Adrenal gland (tissue), 9 donors: ENCODE measurements at regions not wholly inside any gene's neighbourhood (a gene's known extent, or its start where the extent isn't known, plus 50 kb on each side); places are given as distances from the start of the nearest gene placed in this dataset.

Experiments used
- DNase-seq, 7 donors: peaks; one replicate each; pipeline ENCODE4 v3.0.0-alpha.2; 2019 to 2020
- H3K27ac ChIP-seq, 5 donors: fragments of 200-600 bp; sonication (generic) in 4 of 5; 1 replicate in 3 of 5; 2 replicates in 2 of 5; pipeline versions ENCODE4 v1.5.1 to v1.8.0; 2016 to 2020; ENCODE audit warnings: mild to moderate bottlenecking in 1 of 5
- H3K27me3 ChIP-seq: fragments of 200-600 bp; 2 replicates; pipeline ENCODE4 v1.8.0; 2021
- H3K36me3 ChIP-seq, 2 donors: fragments of 200-600 bp; replicated peaks in 1 of 2; 1 replicate in 1 of 2; 2 replicates in 1 of 2; pipeline versions ENCODE4 v1.5.1 to v1.8.0; 2018 to 2022
- H3K4me1 ChIP-seq, 2 donors: fragments of 200-600 bp; replicated peaks in 1 of 2; 1 replicate in 1 of 2; 2 replicates in 1 of 2; pipeline versions ENCODE4 v1.5.1 to v1.8.0; 2018 to 2021
- H3K4me3 ChIP-seq, 4 donors: fragments of 200-600 bp; sonication (generic) in 3 of 4; one replicate each; pipeline ENCODE4 v1.5.1; 2016 to 2018
- H3K9me3 ChIP-seq, 3 donors: fragments of 200-600 bp; sonication (generic) in 1 of 3; replicated peaks in 1 of 3; 1 replicate in 2 of 3; 2 replicates in 1 of 3; pipeline versions ENCODE4 v1.5.1 to v1.8.0; 2016 to 2021
- CTCF ChIP-seq, 6 experiments: fragments of 450-650 bp in 4 of 6; fragments of 200-600 bp in 2 of 6; sonication (generic) in 1 of 6; IDR thresholded peaks; 1 replicate in 5 of 6; 2 replicates in 1 of 6; pipeline versions ENCODE4 v1.5.1 to v1.8.0; 2016 to 2021; ENCODE audit warnings: antibody characterized with exemption in 6 of 6, mild to moderate bottlenecking in 2 of 6, moderate library complexity in 1 of 6
- POLR2A ChIP-seq, 2 donors: fragments of 450-650 bp; IDR thresholded peaks; one replicate each; pipeline ENCODE4 v1.6.1; 2017; ENCODE audit warnings: antibody characterized with exemption in 2 of 2, mild to moderate bottlenecking in 2 of 2, moderate library complexity in 1 of 2
- WGBS, 4 donors: extraction: QIAGEN DNeasy Blood & Tissue Kit in 2 of 4; methylation state at CpG; one replicate each; pipeline versions ENCODE4 v1.1.5 to v1.1.7; 2013 to 2017; 5-methylcytosine and 5-hydroxymethylcytosine counted together
- intact Hi-C, 2 donors: fragments of 100-400 bp; cut with DNase I; formaldehyde crosslinking; loops; one replicate each; pipeline versions ENCODE4 v1.14.1 to v1.15.0; 2022 to 2023
- donor health status: healthy with polysubstance abuse.
- donor health status: Bipolar disorder and iron deficiency.
- donor health status: DM: yes; HTN: yes; CAD: no.
- donor health status: DM: no; HTN: no; CAD: no.
- donor health status: DM: no; HTN: no; CAD: no.

- Histone ChIP-seq H3K36me3 (no peaks in the 10 kb centered on the region), H3K4me3 (no peak overlapping the region), H3K9me3 (no peaks in the 10 kb centered on the region), H3K27me3 (no peaks in the 10 kb centered on the region), H3K4me1 (no peaks in the 10 kb centered on the region), H3K27ac (no peak overlapping the region)
- TF ChIP-seq POLR2A (IDR thresholded peaks at IDR 0.05) (no peak), CTCF (IDR thresholded peaks at IDR 0.05) (no peak)
- intact Hi-C loops: no loop called here
- WGBS, 4 donors: 71 to 81% (median 76%) methylated on average over 8 to 11 of the region's 11 CpGs
- DNase-seq: no peak
These were observed 207.5 kb upstream of the LINGO1 start for GRCh38 chr15:77839970-77840905.

GRCh38 chr15:77839456-77839855 lies 206.7 kb upstream of the LINGO1 start:
- no peak overlapping the region for H3K4me3 ChIP-seq
- no peaks in the 10 kb centered on the region for H3K36me3 ChIP-seq
- no peaks in the 10 kb centered on the region for H3K27me3 ChIP-seq
- TF ChIP-seq POLR2A (IDR thresholded peaks at IDR 0.05) (no peak), CTCF (IDR thresholded peaks at IDR 0.05) (no peak)
- DNase-seq: no peak
- no peaks in the 10 kb centered on the region for H3K9me3 ChIP-seq
- intact Hi-C loops: no loop called here
- WGBS, 4 donors: 79 to 95% (median 88%) methylated on average over 2 to 8 of the region's 8 CpGs
- no peak overlapping the region for H3K27ac ChIP-seq
- no peaks in the 10 kb centered on the region for H3K4me1 ChIP-seq

GRCh38 chr15:77838595-77838994 lies 205.9 kb upstream of the LINGO1 start:
- intact Hi-C loops: no loop called here
- no peaks in the 10 kb centered on the region for H3K4me1 ChIP-seq
- no peak overlapping the region for H3K4me3 ChIP-seq
- 83 to 94% (median 93%) methylated on average over 2 to 4 of the region's 4 CpGs for WGBS, 4 donors
- no peaks in the 10 kb centered on the region for H3K9me3 ChIP-seq
- no peaks in the 10 kb centered on the region for H3K36me3 ChIP-seq
- no peak for DNase-seq
- no peak for TF ChIP-seq CTCF (IDR thresholded peaks at IDR 0.05)
- TF ChIP-seq POLR2A (IDR thresholded peaks at IDR 0.05): no peak
- H3K27me3 ChIP-seq: no peaks in the 10 kb centered on the region
- no peak overlapping the region for H3K27ac ChIP-seq

GRCh38 chr15:77838061-77838460 lies 205.3 kb upstream of the LINGO1 start:
- no peaks in the 10 kb centered on the region for H3K36me3 ChIP-seq
- no peak for DNase-seq
- H3K9me3 ChIP-seq: no peaks in the 10 kb centered on the region
- WGBS, 4 donors: 60 to 82% (median 78%) methylated on average over 4 to 10 of the region's 10 CpGs
- intact Hi-C loops: no loop called here
- no peak for TF ChIP-seq POLR2A (IDR thresholded peaks at IDR 0.05)
- TF ChIP-seq CTCF (IDR thresholded peaks at IDR 0.05): no peak
- H3K27me3 ChIP-seq: no peaks in the 10 kb centered on the region
- H3K27ac ChIP-seq: no peak overlapping the region
- no peak overlapping the region for H3K4me3 ChIP-seq
- H3K4me1 ChIP-seq: no peaks in the 10 kb centered on the region
